T-helper 1 cell treated with Interleukin-12 subunit alpha and Interleukin-12 subunit beta and Interleukin-4 antibody, amounts not matched to agents 30 μg/mL and 1 μg/mL, for 36 hours (primary cell): ENCODE measurements at regions not wholly inside any gene's neighbourhood (a gene's known extent, or its start where the extent isn't known, plus 50 kb on each side); places are given as distances from the start of the nearest gene placed in this dataset.

Experiments
- H3K27ac Mint-ChIP-seq: one replicate; pipeline ENCODE4 v1.8.0; 2021; ENCODE audit warnings: mild to moderate bottlenecking, mixed read lengths
- H3K27me3 Mint-ChIP-seq: one replicate; pipeline ENCODE4 v1.8.0; 2021; ENCODE audit warnings: low read depth, mixed read lengths
- H3K36me3 Mint-ChIP-seq: one replicate; pipeline ENCODE4 v1.8.0; 2021; ENCODE audit warnings: low read depth, mixed read lengths
- H3K4me1 Mint-ChIP-seq: one replicate; pipeline ENCODE4 v1.8.0; 2021; ENCODE audit warnings: low read depth, mixed read lengths
- H3K4me3 Mint-ChIP-seq: one replicate; pipeline ENCODE4 v1.8.0; 2021; ENCODE audit warnings: mild to moderate bottlenecking, moderate library complexity, mixed read lengths
- H3K9me3 Mint-ChIP-seq: one replicate; pipeline ENCODE4 v1.8.0; 2021; ENCODE audit warnings: mixed read lengths

DNA sequence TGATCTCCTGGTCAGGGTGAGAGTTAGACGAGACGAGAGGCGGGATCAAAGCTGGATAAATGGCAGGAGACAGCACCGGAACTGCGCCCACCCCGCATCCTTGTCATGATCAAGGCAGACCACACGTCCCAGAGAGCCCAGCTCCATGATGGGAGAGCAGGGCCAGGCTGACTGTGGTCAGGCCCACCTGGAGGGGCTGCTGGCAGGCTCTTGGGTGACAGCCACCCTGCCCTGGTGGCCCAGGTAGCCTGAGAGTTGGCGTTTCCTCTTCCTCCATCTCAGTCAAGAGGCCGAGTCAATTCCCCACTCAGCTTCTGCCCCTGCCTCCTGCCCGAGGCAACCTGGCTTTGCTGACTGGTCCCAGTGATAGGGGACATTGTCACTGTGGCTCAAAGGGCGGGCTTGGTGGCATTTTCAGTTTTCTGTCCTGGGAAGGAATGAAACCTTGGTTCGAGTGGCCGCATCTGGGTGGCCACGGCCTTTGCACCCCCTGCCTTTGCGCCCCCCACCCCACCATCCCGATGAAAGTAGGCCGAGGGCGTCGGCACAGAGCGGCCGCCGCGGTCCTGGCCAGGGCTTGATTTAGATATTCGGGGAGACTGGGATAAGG is 60.8 kb upstream of the PPARA start:
- Mint-ChIP-seq H3K27ac (no peak overlapping the region), H3K36me3 (no peaks in the 10 kb centered on the region), H3K27me3 (no peaks in the 10 kb centered on the region), H3K4me1 (no peaks in the 10 kb centered on the region), H3K9me3 (no peaks in the 10 kb centered on the region), H3K4me3 (no peak overlapping the region)

- no peak overlapping the region for H3K27ac Mint-ChIP-seq
- no peaks in the 10 kb centered on the region for H3K9me3 Mint-ChIP-seq
- H3K27me3 Mint-ChIP-seq: no peaks in the 10 kb centered on the region
- H3K4me3 Mint-ChIP-seq: no peak overlapping the region
- no peaks in the 10 kb centered on the region for H3K4me1 Mint-ChIP-seq
- no peaks in the 10 kb centered on the region for H3K36me3 Mint-ChIP-seq
Measured at GRCh38 chr22:46090036-46090591, 60.2 kb upstream of the PPARA start.

DNA sequence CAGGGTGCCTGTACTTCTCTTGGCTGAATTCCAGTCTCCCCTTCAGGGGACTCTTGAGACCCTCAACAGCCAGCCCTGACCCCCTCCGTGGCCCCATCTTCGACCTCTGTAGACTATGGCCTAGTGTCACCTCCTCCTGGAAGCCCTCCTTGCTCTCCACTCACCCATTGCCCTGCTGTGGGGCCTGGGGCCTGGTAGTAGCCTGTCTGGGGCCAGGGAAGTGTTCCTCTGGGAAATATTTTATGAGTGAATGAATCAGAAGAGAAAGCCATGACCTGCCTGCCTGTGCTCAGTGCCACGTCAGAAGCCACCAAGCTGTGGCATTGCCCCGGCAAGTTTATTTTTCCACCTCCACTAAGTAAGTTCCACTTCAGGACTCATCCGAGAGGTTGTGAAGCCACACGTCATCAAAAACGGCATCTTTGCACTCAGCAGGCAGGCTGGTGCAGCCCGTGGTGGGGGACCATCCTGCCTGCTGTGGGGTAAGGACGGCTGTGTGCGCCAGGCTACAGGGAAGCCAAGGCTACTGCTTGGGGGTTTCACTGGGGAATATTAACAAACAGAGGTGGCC is 59.6 kb upstream of the PPARA start:
- Mint-ChIP-seq H3K27me3 (no peaks in the 10 kb centered on the region), H3K36me3 (no peaks in the 10 kb centered on the region), H3K4me1 (no peaks in the 10 kb centered on the region), H3K27ac (no peak overlapping the region), H3K9me3 (no peaks in the 10 kb centered on the region), H3K4me3 (no peak overlapping the region)

GRCh38 chr22:46091277-46091977 is 58.9 kb upstream of the PPARA start:
- H3K4me1 Mint-ChIP-seq: no peaks in the 10 kb centered on the region
- H3K9me3 Mint-ChIP-seq: no peaks in the 10 kb centered on the region
- no peaks in the 10 kb centered on the region for H3K36me3 Mint-ChIP-seq
- H3K27me3 Mint-ChIP-seq: no peaks in the 10 kb centered on the region
- no peak overlapping the region for H3K27ac Mint-ChIP-seq
- H3K4me3 Mint-ChIP-seq: no peak overlapping the region

DNA sequence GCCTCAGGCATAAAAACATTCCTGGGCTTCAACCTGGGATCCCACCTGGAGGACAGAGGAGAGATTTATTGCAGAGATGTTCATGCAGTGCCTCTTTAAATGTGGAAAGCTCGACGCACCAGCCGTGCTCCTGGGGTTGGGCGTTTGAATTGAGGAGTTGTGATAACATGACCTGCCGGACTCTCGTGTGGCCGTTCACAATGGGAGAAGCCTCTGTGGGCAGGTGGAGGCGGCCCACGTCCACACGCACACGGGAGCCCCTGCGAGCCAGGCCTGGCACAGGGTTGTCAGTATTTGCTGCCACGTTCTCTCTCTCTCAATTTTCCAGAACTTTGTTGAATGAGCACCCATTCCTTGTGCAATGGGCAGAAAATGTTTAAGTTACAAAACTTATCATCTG is 58.3 kb upstream of the PPARA start:
- H3K27me3 Mint-ChIP-seq: no peaks in the 10 kb centered on the region
- no peaks in the 10 kb centered on the region for H3K4me1 Mint-ChIP-seq
- H3K4me3 Mint-ChIP-seq: no peak overlapping the region
- H3K9me3 Mint-ChIP-seq: no peaks in the 10 kb centered on the region
- no peak overlapping the region for H3K27ac Mint-ChIP-seq
- H3K36me3 Mint-ChIP-seq: no peaks in the 10 kb centered on the region

GRCh38 chr22:46092670-46093410 is 57.5 kb upstream of the PPARA start:
- Mint-ChIP-seq H3K4me1 (no peaks in the 10 kb centered on the region), H3K4me3 (no peak overlapping the region), H3K27ac (no peak overlapping the region), H3K27me3 (no peaks in the 10 kb centered on the region), H3K9me3 (no peaks in the 10 kb centered on the region), H3K36me3 (no peaks in the 10 kb centered on the region)

DNA sequence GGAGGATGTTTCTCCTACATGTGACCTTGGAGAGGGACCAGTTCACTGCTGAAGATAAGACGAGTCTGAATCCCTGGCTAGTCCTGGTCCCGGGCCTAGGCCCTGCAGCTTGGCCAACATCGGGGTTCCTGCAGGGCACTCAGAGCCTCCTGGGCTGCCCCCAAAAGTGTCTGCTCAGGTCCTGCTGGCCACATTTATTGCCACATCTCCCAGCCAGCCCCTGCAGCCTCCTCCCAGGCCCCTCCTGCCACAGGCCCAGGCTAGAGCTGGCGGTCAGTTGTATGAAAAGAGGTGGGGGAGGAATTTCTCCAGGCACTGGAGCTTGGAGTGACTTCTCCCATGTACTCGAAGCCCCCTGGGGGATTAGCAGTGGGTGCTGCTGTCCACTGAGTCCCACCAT is 56.5 kb upstream of the PPARA start:
- no peaks in the 10 kb centered on the region for H3K36me3 Mint-ChIP-seq
- no peaks in the 10 kb centered on the region for H3K27me3 Mint-ChIP-seq
- no peak overlapping the region for H3K27ac Mint-ChIP-seq

GRCh38 chr22:46094676-46095075 is 55.6 kb upstream of the PPARA start:
- Mint-ChIP-seq H3K27me3 (no peaks in the 10 kb centered on the region), H3K27ac (no peak overlapping the region), H3K36me3 (no peaks in the 10 kb centered on the region), H3K9me3 (no peaks in the 10 kb centered on the region), H3K4me1 (no peaks in the 10 kb centered on the region), H3K4me3 (no peak overlapping the region)

More for the DNA sequence above, 56.5 kb upstream of the PPARA start:
- H3K9me3 Mint-ChIP-seq: no peaks in the 10 kb centered on the region
- no peaks in the 10 kb centered on the region for H3K4me1 Mint-ChIP-seq
- H3K4me3 Mint-ChIP-seq: no peak overlapping the region

GRCh38 chr22:46096051-46096450 is 54.3 kb upstream of the PPARA start:
- no peaks in the 10 kb centered on the region for H3K9me3 Mint-ChIP-seq
- H3K4me1 Mint-ChIP-seq: no peaks in the 10 kb centered on the region
- no peaks in the 10 kb centered on the region for H3K27me3 Mint-ChIP-seq
- H3K36me3 Mint-ChIP-seq: no peaks in the 10 kb centered on the region
- no peak overlapping the region for H3K27ac Mint-ChIP-seq
- no peak overlapping the region for H3K4me3 Mint-ChIP-seq

DNA sequence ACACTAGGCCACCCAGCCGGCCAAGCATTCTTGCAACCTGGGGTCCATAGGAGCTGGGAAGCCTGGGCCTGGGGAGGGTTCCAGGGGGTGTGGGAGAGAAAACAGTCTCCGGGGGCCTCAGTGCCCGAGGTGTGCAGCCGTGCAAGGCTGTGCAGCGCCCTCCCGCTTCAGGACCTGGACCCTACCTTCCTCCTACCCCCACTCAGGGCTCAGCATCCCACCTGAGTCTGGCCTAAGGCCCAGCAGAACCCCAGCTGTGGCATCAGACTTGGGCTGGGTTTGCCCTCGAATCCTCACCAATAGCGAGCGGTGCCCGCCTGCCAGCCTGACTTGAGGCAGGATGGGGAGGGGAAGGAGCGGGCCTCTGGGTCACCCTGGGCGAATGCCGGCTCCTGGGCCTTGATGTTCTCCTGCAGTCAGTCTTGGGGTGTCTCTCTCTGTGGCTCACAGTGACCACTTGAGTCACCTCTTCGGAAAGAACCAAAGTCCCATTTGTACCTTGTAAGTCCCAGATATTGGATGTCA is 53.6 kb upstream of the PPARA start:
- Mint-ChIP-seq H3K4me1 (no peaks in the 10 kb centered on the region), H3K36me3 (no peaks in the 10 kb centered on the region), H3K9me3 (no peaks in the 10 kb centered on the region), H3K27ac (no peak overlapping the region), H3K27me3 (no peaks in the 10 kb centered on the region), H3K4me3 (no peak overlapping the region)

DNA sequence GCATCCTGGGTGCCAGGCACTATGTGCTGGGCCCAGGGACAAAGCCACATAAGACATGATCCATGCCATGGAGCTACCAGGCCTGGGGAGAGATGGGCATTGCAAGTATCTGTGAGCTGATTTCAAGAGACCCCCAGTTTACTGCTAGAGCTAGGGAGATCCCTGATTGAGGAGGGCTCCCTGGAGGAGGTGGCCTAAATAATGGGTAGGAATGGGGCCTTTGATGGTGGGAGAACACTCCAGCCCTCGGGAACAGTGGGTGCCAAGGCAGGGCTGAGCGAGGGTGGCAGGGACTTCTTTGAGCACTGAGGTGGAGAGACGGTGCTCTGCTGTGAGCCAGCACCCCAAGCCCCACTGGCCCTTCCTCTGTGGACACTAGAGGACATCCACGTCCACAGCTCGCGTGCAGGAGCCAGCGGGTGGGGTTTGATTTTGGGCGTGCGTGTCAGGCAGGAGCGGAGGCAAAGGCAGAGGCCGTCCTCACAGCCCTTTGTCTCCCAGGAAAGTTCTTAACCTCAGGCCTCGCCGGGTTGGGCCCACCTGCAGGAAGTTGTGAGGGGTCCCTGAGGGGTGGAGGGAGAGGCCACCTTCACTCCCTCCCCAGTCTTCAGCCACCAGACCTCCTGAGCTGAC is 52.9 kb upstream of the PPARA start:
- Mint-ChIP-seq H3K36me3 (no peaks in the 10 kb centered on the region), H3K27ac (no peak overlapping the region)

GRCh38 chr22:46098525-46099475 is 51.5 kb upstream of the PPARA start:
- no peaks in the 10 kb centered on the region for H3K9me3 Mint-ChIP-seq
- H3K36me3 Mint-ChIP-seq: no peaks in the 10 kb centered on the region
- no peak overlapping the region for H3K4me3 Mint-ChIP-seq
- no peak overlapping the region for H3K27ac Mint-ChIP-seq
- H3K27me3 Mint-ChIP-seq: no peaks in the 10 kb centered on the region
- no peaks in the 10 kb centered on the region for H3K4me1 Mint-ChIP-seq

More for the DNA sequence above, 52.9 kb upstream of the PPARA start:
- no peak overlapping the region for H3K4me3 Mint-ChIP-seq
- no peaks in the 10 kb centered on the region for H3K4me1 Mint-ChIP-seq
- no peaks in the 10 kb centered on the region for H3K9me3 Mint-ChIP-seq
- no peaks in the 10 kb centered on the region for H3K27me3 Mint-ChIP-seq

DNA sequence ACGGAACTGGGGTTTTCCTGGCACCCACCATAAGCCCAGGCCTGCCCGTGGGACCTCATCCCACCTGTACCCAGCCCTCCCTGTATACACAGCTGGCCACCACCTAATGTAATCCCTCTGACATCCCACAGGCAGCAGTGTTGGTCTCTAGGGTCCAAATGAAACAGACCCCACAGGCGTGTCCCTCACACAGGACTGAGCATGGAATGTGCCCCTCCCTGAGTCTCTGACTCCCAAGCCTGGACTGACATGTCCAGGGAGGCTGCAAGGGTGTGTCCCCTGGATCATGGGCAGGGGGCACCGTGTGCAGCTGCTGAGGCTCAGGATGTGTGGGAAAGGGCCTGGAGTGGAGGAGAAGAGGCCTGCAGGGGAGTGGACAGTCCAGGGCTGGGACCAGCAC is 50.6 kb upstream of the PPARA start:
- Mint-ChIP-seq H3K27ac (no peak overlapping the region), H3K27me3 (no peaks in the 10 kb centered on the region), H3K9me3 (no peaks in the 10 kb centered on the region), H3K4me3 (no peak overlapping the region), H3K4me1 (no peaks in the 10 kb centered on the region), H3K36me3 (no peaks in the 10 kb centered on the region)
